C4-2B (cell line): ENCODE measurements at regions not wholly inside any gene's neighbourhood (a gene's known extent, or its start where the extent isn't known, plus 50 kb on each side); places are given as distances from the start of the nearest gene placed in this dataset.
"Not testable (repeated sequence)": the region's sequence is repeated elsewhere in the genome, so short reads cannot be mapped to it uniquely, and the experiment has no call there.

Experiments
- H3K27ac ChIP-seq: fragments of 450-650 bp; 2 replicates; pipeline ENCODE4 v1.5.1; 2017
- ZFX ChIP-seq: fragments of 450-650 bp; IDR thresholded peaks from 2 replicates; pipeline ENCODE4 v1.6.1; 2017
- TF ChIP-seq, protein P1 (sequence below): fragments of 450-650 bp; conservative IDR thresholded peaks from 2 replicates; pipeline ENCODE4 v1.5.1; 2017; ENCODE audit warnings: mild to moderate bottlenecking

DNA sequence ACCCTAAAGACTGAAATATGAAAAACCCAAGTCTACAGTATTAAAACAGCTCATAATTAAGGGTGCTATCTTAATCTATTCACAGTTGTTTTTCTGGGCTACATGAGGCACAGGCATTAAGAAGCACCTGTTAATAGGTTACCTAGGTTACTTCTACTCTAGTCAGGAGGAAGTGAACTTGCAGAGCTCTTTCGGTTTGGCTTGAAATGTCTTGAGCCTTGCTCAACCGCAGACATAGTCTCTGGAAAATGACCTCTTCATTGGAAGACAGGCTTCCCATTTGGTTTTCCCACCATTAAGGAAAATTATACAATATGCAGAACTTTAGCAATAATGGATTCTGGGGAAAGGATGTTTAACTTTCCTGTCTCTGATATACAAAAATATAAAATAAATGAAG, 142.3 kb upstream of the KCNJ3 start:
- no peak for TF ChIP-seq ZFX
- TF ChIP-seq, protein P1, sequence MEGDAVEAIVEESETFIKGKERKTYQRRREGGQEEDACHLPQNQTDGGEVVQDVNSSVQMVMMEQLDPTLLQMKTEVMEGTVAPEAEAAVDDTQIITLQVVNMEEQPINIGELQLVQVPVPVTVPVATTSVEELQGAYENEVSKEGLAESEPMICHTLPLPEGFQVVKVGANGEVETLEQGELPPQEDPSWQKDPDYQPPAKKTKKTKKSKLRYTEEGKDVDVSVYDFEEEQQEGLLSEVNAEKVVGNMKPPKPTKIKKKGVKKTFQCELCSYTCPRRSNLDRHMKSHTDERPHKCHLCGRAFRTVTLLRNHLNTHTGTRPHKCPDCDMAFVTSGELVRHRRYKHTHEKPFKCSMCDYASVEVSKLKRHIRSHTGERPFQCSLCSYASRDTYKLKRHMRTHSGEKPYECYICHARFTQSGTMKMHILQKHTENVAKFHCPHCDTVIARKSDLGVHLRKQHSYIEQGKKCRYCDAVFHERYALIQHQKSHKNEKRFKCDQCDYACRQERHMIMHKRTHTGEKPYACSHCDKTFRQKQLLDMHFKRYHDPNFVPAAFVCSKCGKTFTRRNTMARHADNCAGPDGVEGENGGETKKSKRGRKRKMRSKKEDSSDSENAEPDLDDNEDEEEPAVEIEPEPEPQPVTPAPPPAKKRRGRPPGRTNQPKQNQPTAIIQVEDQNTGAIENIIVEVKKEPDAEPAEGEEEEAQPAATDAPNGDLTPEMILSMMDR, result no peak
- H3K27ac ChIP-seq, result no peak overlapping the region

DNA sequence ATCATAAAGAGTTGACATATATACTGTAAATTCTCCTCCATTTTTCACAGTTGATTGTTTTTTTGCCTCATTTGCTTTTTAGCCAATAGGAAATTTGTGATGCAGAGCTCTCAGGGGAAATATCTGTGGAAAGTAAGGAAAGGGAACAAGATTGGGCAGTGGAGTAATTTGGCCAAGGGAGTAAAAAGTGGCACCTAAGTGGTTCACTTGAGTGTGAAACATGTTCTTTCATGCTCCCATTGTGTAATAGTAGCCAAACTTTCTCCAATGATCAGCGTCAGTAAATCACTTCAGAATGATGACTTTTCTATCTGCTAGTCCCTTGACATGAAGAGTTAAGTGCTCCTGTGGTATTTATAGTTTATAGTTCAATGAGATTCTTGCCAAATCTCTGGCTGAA, 141.9 kb upstream of the KCNJ3 start:
- TF ChIP-seq, protein P1, result no peak
- no peak for TF ChIP-seq ZFX
- no peak overlapping the region for H3K27ac ChIP-seq

- H3K27ac ChIP-seq, result no peak overlapping the region
- TF ChIP-seq, protein P1, result no peak
- TF ChIP-seq ZFX, result no peak
Measured at GRCh38 chr2:154557906-154558305, 140.6 kb upstream of the KCNJ3 start.

DNA sequence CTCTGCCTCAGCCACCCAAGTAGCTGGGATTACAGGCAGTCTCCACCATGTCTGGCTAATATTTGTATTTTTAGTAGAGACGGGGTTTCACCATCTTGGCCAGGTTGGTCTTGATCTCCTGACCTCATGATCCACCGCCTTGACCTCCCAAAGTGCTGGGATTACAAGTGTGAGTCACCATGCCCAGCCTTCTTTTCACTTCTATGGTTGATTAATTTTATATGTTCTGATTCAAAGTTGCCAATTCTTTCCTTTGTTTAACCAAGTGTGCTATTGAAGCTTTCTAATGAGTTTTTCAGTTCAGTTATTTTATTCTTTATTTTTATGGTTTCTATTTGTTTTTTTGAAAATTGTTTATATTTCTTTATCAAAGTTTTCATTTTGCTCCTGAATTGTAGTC, 133.1 kb upstream of the KCNJ3 start:
- no peak for TF ChIP-seq ZFX
- TF ChIP-seq, protein P1, result no peak
- H3K27ac ChIP-seq, result no peak overlapping the region

- no peak overlapping the region for H3K27ac ChIP-seq
- TF ChIP-seq, protein P1, result no peak
- TF ChIP-seq ZFX, result no peak
Measured at GRCh38 chr2:154568413-154568812, 130.1 kb upstream of the KCNJ3 start.

DNA sequence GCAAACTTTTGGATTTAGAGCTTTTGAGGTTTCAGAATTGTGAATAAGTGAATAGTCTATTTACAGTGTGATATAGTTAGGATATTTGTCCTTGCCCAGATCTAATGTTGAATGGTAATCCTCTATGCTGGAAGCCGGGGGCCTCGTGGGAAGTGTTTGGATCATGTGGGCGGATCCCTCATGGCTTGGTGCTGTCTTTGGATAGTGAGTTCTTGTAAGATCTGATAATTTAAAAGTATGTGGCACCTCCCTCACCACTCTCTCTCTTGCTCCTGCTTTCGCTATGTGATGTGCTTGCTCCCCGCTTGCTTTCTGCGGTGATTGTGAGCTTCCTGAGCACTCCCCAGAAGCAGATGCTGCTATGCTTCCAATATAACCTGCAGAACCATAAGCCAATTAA, 128.0 kb upstream of the KCNJ3 start:
- TF ChIP-seq, protein P1, result no peak
- no peak for TF ChIP-seq ZFX
- no peak overlapping the region for H3K27ac ChIP-seq

GRCh38 chr2:154576699-154577098, 121.8 kb upstream of the KCNJ3 start:
- H3K27ac ChIP-seq, result not testable (repeated sequence)

GRCh38 chr2:154577390-154577789, 121.1 kb upstream of the KCNJ3 start:
- TF ChIP-seq, protein P1, result no peak
- TF ChIP-seq ZFX, result no peak
- H3K27ac ChIP-seq, result no peak overlapping the region
